OCI-M2 (cell line): ENCODE measurements at regions not wholly inside any gene's neighbourhood (a gene's known extent, or its start where the extent isn't known, plus 50 kb on each side); places are given as distances from the start of the nearest gene placed in this dataset.

Experiments
- DNase-seq: peaks from one replicate; lab custom pipeline; 2025; ENCODE audit not compliant: unreplicated experiment; lab: John Stamatoyannopoulos, UW

- no peak for DNase-seq
Observed at GRCh38 chr1:194228427-194228826, 1042.0 kb upstream of the B3GALT2 start.

- no peak for DNase-seq
Observed at GRCh38 chr1:194227161-194227560, 1040.7 kb upstream of the B3GALT2 start.

- DNase-seq = no peak
Observed at GRCh38 chr1:194225821-194226220, 1039.4 kb upstream of the B3GALT2 start.

- DNase-seq = no peak
Observed at GRCh38 chr1:194223596-194223995, 1037.2 kb upstream of the B3GALT2 start.

- DNase-seq = no peak
Observed at GRCh38 chr1:194215448-194215847, 1029.0 kb upstream of the B3GALT2 start.

DNA sequence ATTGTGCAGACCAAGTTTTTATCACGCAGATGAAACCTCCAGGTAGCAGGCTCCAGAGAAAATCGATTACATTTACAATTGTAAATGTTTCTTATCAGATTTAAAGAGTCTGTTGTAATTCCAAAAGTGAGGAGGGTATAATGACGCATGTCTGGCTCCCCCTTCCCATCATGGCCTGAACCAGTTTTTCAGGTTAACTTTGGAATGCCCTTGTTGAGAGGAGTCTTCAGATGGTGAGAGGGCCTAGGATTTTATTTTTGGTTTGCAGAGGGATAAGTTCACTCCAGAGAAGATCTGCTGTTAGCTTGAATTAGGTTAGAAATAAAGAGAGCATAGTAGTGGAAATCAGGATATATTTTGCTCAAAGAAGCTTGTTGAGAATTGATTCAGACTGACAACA is 1028.3 kb upstream of the B3GALT2 start:
- no peak for DNase-seq

GRCh38 chr1:194209920-194210319 is 1023.5 kb upstream of the B3GALT2 start:
- no peak for DNase-seq

DNA sequence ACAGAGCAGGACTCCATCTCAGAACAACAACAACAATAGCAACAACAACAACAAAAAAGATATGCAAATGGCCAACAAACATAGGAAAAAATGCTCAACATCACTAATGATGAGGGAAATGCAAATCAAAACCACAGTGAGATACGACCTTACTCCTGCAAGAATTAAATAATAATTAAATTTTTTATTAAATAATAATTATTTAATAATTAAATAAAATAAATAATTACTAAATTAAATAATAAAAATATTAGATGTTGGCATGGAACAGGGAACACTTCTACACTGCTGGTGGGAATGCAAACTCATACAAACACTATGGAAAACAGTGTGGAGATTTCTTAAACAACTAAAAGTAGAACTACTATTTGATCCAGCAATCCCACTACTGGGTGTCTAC is 1022.3 kb upstream of the B3GALT2 start:
- DNase-seq = no peak

GRCh38 chr1:194196562-194196961 is 1010.1 kb upstream of the B3GALT2 start:
- DNase-seq = no peak

DNA sequence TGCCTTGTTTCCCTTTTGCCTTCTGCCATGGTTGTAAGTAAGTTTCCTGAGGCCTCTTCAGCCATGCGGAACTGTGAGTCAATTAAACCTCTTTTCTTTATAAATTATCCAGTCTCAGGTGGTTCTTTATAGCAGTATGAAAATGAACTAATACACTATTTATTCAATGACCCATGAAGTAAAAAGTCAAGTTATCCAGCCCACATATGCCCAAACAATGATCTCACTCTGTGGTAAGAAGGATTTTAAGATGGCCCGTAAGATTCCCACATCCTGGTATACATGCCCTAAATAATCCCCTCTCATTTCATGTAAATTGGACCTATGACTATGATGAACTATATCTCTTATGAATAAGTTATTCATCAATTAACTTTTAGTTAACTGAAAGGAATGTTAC is 1008.3 kb upstream of the B3GALT2 start:
- no peak for DNase-seq

GRCh38 chr1:194184974-194185373 is 998.6 kb upstream of the B3GALT2 start:
- DNase-seq = no peak

GRCh38 chr1:194184425-194184824 is 998.0 kb upstream of the B3GALT2 start:
- no peak for DNase-seq

DNA sequence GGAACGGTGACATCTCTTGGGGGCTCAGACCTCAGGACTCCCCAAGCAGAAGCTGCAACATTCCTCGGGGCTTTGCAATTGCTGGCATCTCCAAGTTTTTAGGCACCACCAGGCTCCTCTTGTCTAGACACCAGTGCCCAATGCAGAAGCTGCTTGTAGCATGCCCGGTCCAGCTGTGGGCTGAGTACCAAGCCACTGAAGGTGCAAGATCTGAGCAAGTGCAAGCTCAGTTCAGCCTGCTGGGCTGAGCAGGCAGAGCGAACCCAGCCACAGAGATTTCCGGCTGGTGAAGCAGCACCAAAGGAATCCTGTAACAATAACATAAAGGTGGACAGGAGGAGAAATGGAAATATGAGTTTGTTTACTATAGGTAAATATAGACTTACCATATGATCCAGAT is 995.4 kb upstream of the B3GALT2 start:
- no peak for DNase-seq

DNA sequence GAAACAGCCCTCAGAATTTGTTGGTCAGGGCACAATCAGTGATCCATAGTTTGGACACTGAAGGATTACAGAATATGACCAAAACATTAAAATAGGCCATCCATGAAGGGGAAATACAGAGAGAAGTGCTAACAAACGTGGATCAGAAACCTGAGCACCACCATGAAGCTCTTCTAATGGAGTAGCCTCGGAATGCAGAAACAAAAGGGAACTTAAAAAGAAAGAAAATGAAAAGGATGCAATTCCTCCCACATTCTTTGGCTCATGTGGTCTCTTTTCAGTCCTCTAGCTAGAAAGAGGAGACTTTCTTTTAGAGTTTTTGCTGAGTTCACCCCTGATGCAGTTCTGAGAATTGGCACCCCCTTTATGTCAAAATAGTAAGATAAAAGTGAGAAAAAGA is 989.8 kb upstream of the B3GALT2 start:
- DNase-seq = no peak

GRCh38 chr1:194175251-194175650 is 988.8 kb upstream of the B3GALT2 start:
- DNase-seq = no peak

GRCh38 chr1:194174528-194174927 is 988.1 kb upstream of the B3GALT2 start:
- no peak for DNase-seq

GRCh38 chr1:194171596-194171995 is 985.2 kb upstream of the B3GALT2 start:
- DNase-seq = no peak

DNA sequence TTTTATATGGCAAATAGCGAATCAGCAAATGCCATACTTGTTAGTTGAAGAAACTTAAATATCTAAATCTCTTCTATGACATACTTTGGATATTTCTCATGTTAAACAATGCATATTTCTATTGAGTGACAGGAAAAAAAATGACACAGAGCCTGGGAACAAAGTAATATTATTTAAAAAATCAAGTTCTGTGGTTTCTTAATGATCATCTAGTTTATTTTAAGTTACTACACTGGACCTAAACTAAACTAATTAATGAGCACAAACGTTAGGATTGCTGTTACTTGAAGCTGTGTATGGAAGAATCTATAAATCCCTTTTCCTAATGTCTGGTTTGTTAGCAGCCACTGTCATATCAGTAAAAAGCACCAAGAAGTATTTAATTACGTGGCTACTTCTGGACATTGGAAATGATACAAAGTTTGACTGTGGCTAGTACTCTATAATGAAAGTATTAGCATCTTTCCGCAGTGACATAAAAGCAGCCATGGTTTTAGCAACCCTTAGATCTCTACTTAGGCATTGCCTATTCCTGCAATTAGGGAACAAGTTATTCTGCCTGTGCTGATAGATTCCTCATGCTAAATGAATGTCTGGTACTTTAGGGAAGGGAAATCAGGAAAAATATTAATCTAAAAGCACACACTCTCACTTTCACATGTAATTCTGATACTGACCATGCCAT is 981.7 kb upstream of the B3GALT2 start:
- DNase-seq = no peak

GRCh38 chr1:194164755-194165154 is 978.3 kb upstream of the B3GALT2 start:
- DNase-seq = no peak

GRCh38 chr1:194161591-194161990 is 975.2 kb upstream of the B3GALT2 start:
- DNase-seq = no peak

GRCh38 chr1:194159941-194160340 is 973.5 kb upstream of the B3GALT2 start:
- no peak for DNase-seq

DNA sequence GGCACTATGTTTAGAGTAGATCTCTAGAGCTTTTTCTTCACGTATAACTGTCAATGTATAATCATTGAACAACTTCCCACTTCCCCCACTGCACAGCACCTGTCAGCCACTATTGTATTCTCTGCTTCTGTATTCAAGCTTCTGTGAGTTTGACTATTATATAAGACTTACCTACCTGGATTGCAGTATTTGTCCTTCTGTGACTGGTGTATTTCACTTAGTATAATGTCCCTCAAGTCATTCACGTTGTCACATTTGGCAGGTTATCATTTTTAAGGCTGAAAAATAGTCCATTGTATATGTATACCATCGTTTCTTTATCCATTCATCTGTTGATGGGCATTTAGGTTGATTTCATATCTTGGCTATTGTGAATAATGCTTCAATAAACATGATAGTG is 969.5 kb upstream of the B3GALT2 start:
- DNase-seq = no peak

- no peak for DNase-seq
Observed at GRCh38 chr1:194151056-194151455, 964.6 kb upstream of the B3GALT2 start.
